HepG2 (cell line): ENCODE measurements at regions not wholly inside any gene's neighbourhood (a gene's known extent, or its start where the extent isn't known, plus 50 kb on each side); places are given as distances from the start of the nearest gene placed in this dataset.

ENCODE experiments used
- ATAC-seq: fragments of 200-7000 bp; cut with Tn5 transposase; 3 replicates; pipeline ENCODE4 v1.9.1; 2020; ENCODE audit warnings: mild to moderate bottlenecking, moderate library complexity
- BruUV-seq: library from RNA; stranded (reverse); fragments of 400-500 nt; replicated peaks from 2 replicates; lab custom pipeline; 2021; lab: Mats Ljungman, UMichigan
- CTCF ChIA-PET: fragments of 300-600 bp; formaldehyde crosslinking; extraction: SDS; loops from one replicate; lab custom pipeline; 2021; ENCODE audit warnings: low total read pairs, inconsistent platforms, low intra/inter-chr PET ratio; lab: Yijun Ruan, JAX
- POLR2A ChIA-PET: fragments of 350-600 bp; sonication (Branson Sonifier 250); formaldehyde crosslinking; loops from one replicate; lab custom pipeline; 2020; ENCODE audit warnings: antibody characterized with exemption, inconsistent platforms; lab: Yijun Ruan, JAX
- DNase-seq: peaks from one replicate; pipeline ENCODE4 v3.0.0-alpha.2; 2015; ENCODE audit warnings: low spot score
- FAIRE-seq: peaks from 3 replicates; lab custom pipeline; 2011; peaks lifted over from hg19 to GRCh38; lab: Jason Lieb, UNC
- H2AFZ ChIP-seq: one replicate; pipeline ENCODE4 v1.6.1; 2011; ENCODE audit warnings: low read length, inconsistent platforms
- H3K27ac ChIP-seq: fragments of 300-600 bp; 3 replicates; pipeline ENCODE4 v1.8.0; 2011; ENCODE audit warnings: mixed run types, mild to moderate bottlenecking, mixed read lengths, low read length, inconsistent platforms; ENCODE audit not compliant: insufficient read depth; ENCODE audit errors: extremely low read length
- H3K27me3 ChIP-seq, 2 experiments: fragments of 200-600 bp in 1 of 2; 2 replicates in 1 of 2; 3 replicates in 1 of 2; pipeline versions ENCODE4 v1.6.0 to v1.8.0; 2011; ENCODE audit warnings: low read length in 2 of 2, mild to moderate bottlenecking in 2 of 2, moderate library complexity in 2 of 2, inconsistent platforms in 1 of 2; ENCODE audit not compliant: insufficient read depth in 2 of 2, control insufficient read depth in 1 of 2
- H3K36me3 ChIP-seq, 2 experiments: fragments of 200-600 bp in 1 of 2; replicated peaks in 1 of 2; 2 replicates in 1 of 2; 3 replicates in 1 of 2; pipeline versions ENCODE4 v1.5.1 to v1.8.0; 2011; ENCODE audit warnings: low read length in 2 of 2, inconsistent platforms in 1 of 2; ENCODE audit not compliant: insufficient read depth in 2 of 2, control insufficient read depth in 1 of 2
- H3K4me1 ChIP-seq: 2 replicates; pipeline ENCODE4 v1.5.1; 2012; ENCODE audit warnings: low read length, inconsistent platforms; ENCODE audit not compliant: insufficient read depth
- H3K4me2 ChIP-seq: 2 replicates; pipeline ENCODE4 v1.6.0; 2011; ENCODE audit warnings: low read depth, low read length, inconsistent platforms
- H3K4me3 ChIP-seq, 3 experiments: fragments of 200-600 bp in 1 of 3; sonication (generic), shearing (Covaris generic) in 1 of 3; replicated peaks in 1 of 3; 2 replicates each; pipeline ENCODE4 v1.5.1; 2011 to 2016; ENCODE audit warnings: low read length in 3 of 3, inconsistent platforms in 2 of 3, low read depth in 2 of 3, mild to moderate bottlenecking in 2 of 3, control low read depth in 1 of 3, mixed read lengths in 1 of 3; ENCODE audit not compliant: insufficient read depth in 1 of 3
- H3K79me2 ChIP-seq: one replicate; pipeline ENCODE4 v1.6.1; 2011; ENCODE audit warnings: low read length, inconsistent platforms; ENCODE audit not compliant: insufficient read depth
- H3K9ac ChIP-seq: 2 replicates; pipeline ENCODE4 v1.6.0; 2011; ENCODE audit warnings: mild to moderate bottlenecking, low read depth, low read length, inconsistent platforms; ENCODE audit not compliant: insufficient read depth
- H3K9me3 ChIP-seq: 2 replicates; pipeline ENCODE4 v1.5.1; 2012; ENCODE audit warnings: mild to moderate bottlenecking, low read length
- H4K20me1 ChIP-seq: 2 replicates; pipeline ENCODE4 v1.6.0; 2011; ENCODE audit warnings: inconsistent platforms, mild to moderate bottlenecking, low read length, moderate library complexity; ENCODE audit not compliant: insufficient read depth
- AGO1 ChIP-seq: fragments of 200-400 bp; formaldehyde crosslinking; IDR thresholded peaks from 2 replicates; pipeline ENCODE4 v1.6.1; 2017; ENCODE audit warnings: mild to moderate bottlenecking, low read depth, low read length, moderate library complexity; ENCODE audit not compliant: poor library complexity, severe bottlenecking
- BHLHE40 ChIP-seq: IDR thresholded peaks from 2 replicates; pipeline ENCODE4 v1.6.1; 2011; ENCODE audit warnings: low read length, improper control_type of control experiment
- CBX2 ChIP-seq, 2 experiments: fragments of 200-600 bp in 1 of 2; sonication (generic); formaldehyde crosslinking in 1 of 2; IDR thresholded peaks; 2 replicates each; pipeline versions ENCODE4 v1.7.0 to v1.8.1; 2018 to 2022; ENCODE audit warnings: low read depth in 2 of 2, low read length in 1 of 2, mild to moderate bottlenecking in 1 of 2, missing genetic modification reagents in 1 of 2
- CENPBD1 ChIP-seq: sonication (generic); formaldehyde crosslinking; IDR thresholded peaks from 2 replicates; pipeline ENCODE4 v1.8.0; 2022; ENCODE audit warnings: missing genetic modification reagents, low read depth, mild to moderate bottlenecking, borderline replicate concordance
- KLF16 ChIP-seq, 2 experiments: sonication (generic) in 1 of 2; formaldehyde crosslinking in 1 of 2; IDR thresholded peaks; 2 replicates each; pipeline versions ENCODE4 v1.6.1 to v1.8.0; 2016 to 2023; ENCODE audit warnings: missing genetic modification reagents in 2 of 2, missing compliant biosample characterization in 1 of 2
- PAX8 ChIP-seq: sonication (generic); formaldehyde crosslinking; IDR thresholded peaks from 2 replicates; pipeline ENCODE4 v1.8.0; 2022; ENCODE audit warnings: mild to moderate bottlenecking, missing genetic modification reagents, borderline replicate concordance
- RARG ChIP-seq: sonication (generic); formaldehyde crosslinking; IDR thresholded peaks from 2 replicates; pipeline ENCODE4 v1.4.0; 2020; ENCODE audit warnings: low read depth, mild to moderate bottlenecking, missing genetic modification reagents
- RCOR2 ChIP-seq: IDR thresholded peaks from 2 replicates; pipeline ENCODE4 v1.6.1; 2016; ENCODE audit warnings: missing biosample characterization, missing genetic modification reagents
- XBP1 ChIP-seq: sonication (generic); formaldehyde crosslinking; IDR thresholded peaks from 2 replicates; pipeline ENCODE4 v1.5.0; 2020; ENCODE audit warnings: missing genetic modification reagents
- ZMAT5 ChIP-seq: sonication (generic); formaldehyde crosslinking; IDR thresholded peaks from 2 replicates; pipeline ENCODE4 v1.5.0; 2020; ENCODE audit warnings: mild to moderate bottlenecking, low read depth, missing genetic modification reagents, borderline replicate concordance
- ZNF274 ChIP-seq: sonication (generic); formaldehyde crosslinking; IDR thresholded peaks from 2 replicates; pipeline ENCODE4 v1.5.1; 2020; ENCODE audit warnings: mild to moderate bottlenecking, missing genetic modification reagents
- ZNF570 ChIP-seq: sonication (generic); formaldehyde crosslinking; IDR thresholded peaks from 2 replicates; pipeline ENCODE4 v1.4.0; 2020; ENCODE audit warnings: mild to moderate bottlenecking, missing genetic modification reagents, borderline replicate concordance
- ZNF709 ChIP-seq: sonication (generic); formaldehyde crosslinking; IDR thresholded peaks from 2 replicates; pipeline ENCODE4 v1.5.0; 2020; ENCODE audit warnings: mild to moderate bottlenecking, missing genetic modification reagents
- ZNF746 ChIP-seq: sonication (generic); formaldehyde crosslinking; IDR thresholded peaks from 2 replicates; pipeline ENCODE4 v1.8.0; 2022; ENCODE audit warnings: mild to moderate bottlenecking, missing genetic modification reagents
- ZNF75D ChIP-seq: sonication (generic); formaldehyde crosslinking; IDR thresholded peaks from 2 replicates; pipeline ENCODE4 v1.8.1; 2023; ENCODE audit warnings: missing genetic modification reagents, mild to moderate bottlenecking, borderline replicate concordance
- ZNF777 ChIP-seq: sonication (generic); formaldehyde crosslinking; IDR thresholded peaks from 2 replicates; pipeline ENCODE4 v1.4.0; 2020; ENCODE audit warnings: missing genetic modification reagents
- WGBS: methylation state at CpG from one replicate; pipeline ENCODE4 v1.1.6; 2017; ENCODE audit warnings: low lambda C conversion rate; 5-methylcytosine and 5-hydroxymethylcytosine counted together
- in situ Hi-C: cut with HindIII; loops from 2 replicates; pipeline ENCODE4 v1.10.0; 2017; ENCODE audit warnings: low pct_unique_long_range_greater_than_20kb; ENCODE audit not compliant: extremely low pct_ligation_motif_present
- intact Hi-C: fragments of 100-400 bp; cut with micrococcal nuclease; formaldehyde crosslinking; loops from one replicate; pipeline ENCODE4 v1.10.0; 2022; ENCODE audit not compliant: unreplicated experiment

GRCh38 chr6:137656735-137657134, 162.5 kb upstream of the OLIG3 start:
- intact Hi-C loops (no loop called here), in situ Hi-C loops (no loop called here)
- H2AFZ ChIP-seq, result no peak overlapping the region
- H3K36me3 ChIP-seq, result no peaks in the 10 kb centered on the region
- TF ChIP-seq ZNF777 (CRISPR knock-in tag) (no peak), CENPBD1 (CRISPR knock-in tag) (no peak), ZNF709 (no peak), RARG (CRISPR knock-in tag) (no peak), KLF16 (CRISPR knock-in tag; IDR thresholded peaks at IDR 0.05) (no peak), CBX2 (IDR thresholded peaks at IDR 0.05; ENCODE audit: low read depth, low read length) (no peak), CBX2 (CRISPR knock-in tag; IDR thresholded peaks at IDR 0.05; ENCODE audit: low read depth) (no peak), XBP1 (no peak), PAX8 (no peak), RCOR2 (CRISPR knock-in tag) (no peak), AGO1 (no peak), ZNF746 (no peak), ZNF274 (CRISPR knock-in tag) (no peak), BHLHE40 (no peak), ZNF570 (CRISPR knock-in tag) (no peak), ZNF75D (CRISPR knock-in tag) (no peak), ZMAT5 (CRISPR knock-in tag) (no peak)
- TF ChIP-seq, all 625 proteins: peak for 0
- ChIA-PET POLR2A (interaction anchor here (1.2 kb wide), 1 partner anchor 41 kb away, joined by 3 read pairs; no protein-coding TSS in a partner anchor), CTCF (no interaction called here)
- no peak overlapping the region for H3K9ac ChIP-seq
- H3K27me3 ChIP-seq, result peaks cover 0 to 6% of the 10 kb centered on the region in 2 experiments; a peak in 1 of 5 replicates
- H3K4me3 ChIP-seq, result no peak overlapping the region
- ATAC-seq (no peak), FAIRE-seq (no peak), DNase-seq (no peak)
- H3K9me3 ChIP-seq, result no peaks in the 10 kb centered on the region
- peaks cover 62% of the 10 kb centered on the region for H3K4me1 ChIP-seq
- no peaks in the 10 kb centered on the region for H3K79me2 ChIP-seq
- WGBS, result 71% methylated on average over 4 of the region's 4 CpGs
- no peaks in the 10 kb centered on the region for H4K20me1 ChIP-seq
- no TSS peak for BruUV-seq
- no peak overlapping the region for H3K4me2 ChIP-seq
- H3K27ac ChIP-seq, result no peak overlapping the region
